Psoas muscle (tissue), 7 donors: ENCODE measurements at regions not wholly inside any gene's neighbourhood (a gene's known extent, or its start where the extent isn't known, plus 50 kb on each side); places are given as distances from the start of the nearest gene placed in this dataset.

ENCODE experiments used
- ATAC-seq, 4 donors: fragments of 200-7000 bp; cut with Tn5 transposase; one replicate each; pipeline ENCODE4 v1.9.1; 2020; ENCODE audit warnings: moderate library complexity in 3 of 4, mild to moderate bottlenecking in 2 of 4
- DNase-seq, 2 donors: peaks; one replicate each; pipeline ENCODE4 v3.0.0-alpha.2; 2020
- H3K27ac ChIP-seq: fragments of 200-600 bp; one replicate; pipeline ENCODE4 v1.8.0; 2022
- H3K27me3 ChIP-seq, 3 donors: fragments of 200-600 bp in 1 of 3; one replicate each; pipeline versions ENCODE4 v1.6.1 to v1.8.0; 2013 to 2022; ENCODE audit warnings: low read length in 2 of 3, mild to moderate bottlenecking in 2 of 3, moderate library complexity in 1 of 3; ENCODE audit not compliant: insufficient read depth in 3 of 3
- H3K36me3 ChIP-seq, 2 donors: fragments of 200-600 bp in 1 of 2; one replicate each; pipeline versions ENCODE4 v1.6.1 to v1.8.0; 2013 to 2022; ENCODE audit warnings: low read depth in 1 of 2, mild to moderate bottlenecking in 1 of 2, moderate library complexity in 1 of 2; ENCODE audit not compliant: insufficient read depth in 1 of 2
- H3K4me1 ChIP-seq: fragments of 200-600 bp; one replicate; pipeline ENCODE4 v1.8.0; 2022
- H3K4me3 ChIP-seq: fragments of 200-600 bp; one replicate; pipeline ENCODE4 v1.8.0; 2022; ENCODE audit warnings: mild to moderate bottlenecking
- H3K9me3 ChIP-seq: fragments of 200-600 bp; one replicate; pipeline ENCODE4 v1.8.0; 2022
- WGBS, 3 donors: extraction: QIAGEN DNeasy Blood & Tissue Kit; methylation state at CpG; one replicate each; pipeline versions ENCODE4 v1.1.6 to v1.1.7; 2013; 5-methylcytosine and 5-hydroxymethylcytosine counted together
- intact Hi-C, 2 donors: fragments of 100-400 bp; cut with DNase I; formaldehyde crosslinking; loops; one replicate each; pipeline versions ENCODE4 v1.11.0 to v1.14.2; 2022
- TF ChIP-seq, protein P1 (sequence below): fragments of 200-600 bp; IDR thresholded peaks from one replicate; pipeline ENCODE4 v1.8.0; 2022; ENCODE audit warnings: antibody characterized with exemption
- donor health status: healthy with polysubstance abuse.
- donor health status: DM: no; HTN: no; CAD: no; lungs with moderate emphysema.
- donor health status: Bipolar disorder and iron deficiency.
- donor health status: healthy.
- donor health status: DM: yes; HTN: yes; CAD: no.
- donor health status: DM: no; HTN: no; CAD: no.
- donor health status: DM: yes; HTN: yes; CAD: no.

DNA sequence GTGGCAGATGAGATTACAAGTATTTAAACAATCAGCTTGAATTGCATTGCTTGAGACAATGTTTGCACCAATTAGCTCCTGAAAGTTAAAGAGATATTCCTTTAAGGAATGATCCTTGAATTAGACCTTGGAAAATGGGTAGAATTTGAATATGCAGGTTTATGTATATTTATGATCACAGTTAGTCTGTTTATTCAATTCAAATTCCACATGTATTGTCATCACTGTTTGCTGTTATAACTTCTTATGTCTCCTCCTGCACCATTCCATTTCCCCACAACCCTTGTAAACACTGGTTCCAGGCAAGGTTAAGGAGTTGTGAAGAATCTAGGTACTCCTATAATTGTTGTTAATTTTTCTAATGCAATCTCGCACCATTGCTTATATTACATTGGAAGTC, 518.2 kb upstream of the PBX1 start:
- no peak overlapping the region for H3K4me3 ChIP-seq
- WGBS, 3 donors: 88 to 93% (median 89%) methylated on average over 1 of the region's 1 CpG
- H3K4me1 ChIP-seq: no peaks in the 10 kb centered on the region
- H3K27me3 ChIP-seq: no peaks in the 10 kb centered on the region
- no peak overlapping the region for H3K27ac ChIP-seq
- DNase-seq (no peak), ATAC-seq (no peak)
- no peaks in the 10 kb centered on the region for H3K36me3 ChIP-seq
- intact Hi-C loops: no loop called here
- TF ChIP-seq, protein P1, sequence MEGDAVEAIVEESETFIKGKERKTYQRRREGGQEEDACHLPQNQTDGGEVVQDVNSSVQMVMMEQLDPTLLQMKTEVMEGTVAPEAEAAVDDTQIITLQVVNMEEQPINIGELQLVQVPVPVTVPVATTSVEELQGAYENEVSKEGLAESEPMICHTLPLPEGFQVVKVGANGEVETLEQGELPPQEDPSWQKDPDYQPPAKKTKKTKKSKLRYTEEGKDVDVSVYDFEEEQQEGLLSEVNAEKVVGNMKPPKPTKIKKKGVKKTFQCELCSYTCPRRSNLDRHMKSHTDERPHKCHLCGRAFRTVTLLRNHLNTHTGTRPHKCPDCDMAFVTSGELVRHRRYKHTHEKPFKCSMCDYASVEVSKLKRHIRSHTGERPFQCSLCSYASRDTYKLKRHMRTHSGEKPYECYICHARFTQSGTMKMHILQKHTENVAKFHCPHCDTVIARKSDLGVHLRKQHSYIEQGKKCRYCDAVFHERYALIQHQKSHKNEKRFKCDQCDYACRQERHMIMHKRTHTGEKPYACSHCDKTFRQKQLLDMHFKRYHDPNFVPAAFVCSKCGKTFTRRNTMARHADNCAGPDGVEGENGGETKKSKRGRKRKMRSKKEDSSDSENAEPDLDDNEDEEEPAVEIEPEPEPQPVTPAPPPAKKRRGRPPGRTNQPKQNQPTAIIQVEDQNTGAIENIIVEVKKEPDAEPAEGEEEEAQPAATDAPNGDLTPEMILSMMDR: no peak
- H3K9me3 ChIP-seq: no peaks in the 10 kb centered on the region

GRCh38 chr1:164051782-164052181, 507.2 kb upstream of the PBX1 start:
- Histone ChIP-seq H3K9me3 (no peaks in the 10 kb centered on the region), H3K4me3 (no peak overlapping the region), H3K4me1 (no peaks in the 10 kb centered on the region), H3K27ac (no peak overlapping the region), H3K36me3 (no peaks in the 10 kb centered on the region), H3K27me3 (peaks cover 0 to 2% (median 0%) of the 10 kb centered on the region in 3 donors)
- WGBS, 3 donors: 7 to 14% (median 10%) methylated on average over 1 of the region's 1 CpG
- TF ChIP-seq, protein P1: no peak
- intact Hi-C loops: no loop called here
- DNase-seq (no peak), ATAC-seq (no peak)

DNA sequence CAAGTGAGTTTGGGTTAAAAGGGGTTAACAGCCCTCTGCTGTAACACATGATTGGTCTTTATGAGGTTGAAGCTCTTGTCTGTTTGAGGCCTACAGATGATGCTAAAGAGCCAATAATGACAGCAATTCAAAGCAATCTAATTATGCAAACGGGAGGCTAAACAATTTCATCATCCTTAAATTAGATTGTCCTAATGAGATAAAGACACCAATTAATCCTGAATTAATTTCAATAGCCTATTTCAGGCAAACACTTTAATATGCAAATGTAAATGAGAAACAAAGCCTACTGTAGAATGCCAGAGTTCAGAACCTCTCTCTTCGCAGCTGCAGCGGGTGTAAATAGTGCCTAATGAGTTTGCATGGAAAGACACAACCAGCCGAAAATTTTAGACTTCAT, 504.7 kb upstream of the PBX1 start:
- intact Hi-C loops: no loop called here
- Histone ChIP-seq H3K9me3 (no peaks in the 10 kb centered on the region), H3K4me1 (no peaks in the 10 kb centered on the region), H3K4me3 (no peak overlapping the region), H3K27ac (no peak overlapping the region), H3K36me3 (no peaks in the 10 kb centered on the region), H3K27me3 (peaks cover 0 to 2% (median 0%) of the 10 kb centered on the region in 3 donors)
- ATAC-seq (no peak), DNase-seq (no peak)
- TF ChIP-seq, protein P1: no peak
- 63 to 65% (median 64%) methylated on average over 4 of the region's 4 CpGs for WGBS, 3 donors

DNA sequence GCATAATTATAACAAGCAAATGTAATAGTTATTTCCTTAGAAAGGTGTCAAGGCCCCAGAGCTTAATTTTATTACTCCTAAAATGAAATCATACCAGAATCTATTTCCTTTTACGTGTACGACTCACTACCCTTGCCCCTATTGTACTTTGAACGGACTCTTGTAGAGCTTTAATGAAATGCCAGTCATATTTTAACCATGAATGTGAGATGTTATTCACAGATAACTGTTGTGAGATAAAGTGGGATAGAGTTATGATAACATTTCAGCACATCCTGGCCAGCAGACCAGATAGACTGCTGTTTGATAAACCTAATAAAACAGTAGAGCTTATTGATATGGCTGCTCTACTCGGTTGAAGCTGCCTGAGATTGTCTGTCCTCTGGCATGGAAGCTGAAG, 500.8 kb upstream of the PBX1 start:
- Histone ChIP-seq H3K27me3 (peaks cover 0 to 2% (median 0%) of the 10 kb centered on the region in 3 donors), H3K36me3 (no peaks in the 10 kb centered on the region), H3K4me3 (no peak overlapping the region), H3K4me1 (no peaks in the 10 kb centered on the region), H3K9me3 (no peaks in the 10 kb centered on the region), H3K27ac (no peak overlapping the region)
- ATAC-seq (no peak), DNase-seq (no peak)
- whole genome bisulfite sequencing, 3 donors: 57 to 69% (median 62%) methylated on average over 4 of the region's 4 CpGs
- TF ChIP-seq, protein P1: no peak
- intact Hi-C loops: no loop called here

DNA sequence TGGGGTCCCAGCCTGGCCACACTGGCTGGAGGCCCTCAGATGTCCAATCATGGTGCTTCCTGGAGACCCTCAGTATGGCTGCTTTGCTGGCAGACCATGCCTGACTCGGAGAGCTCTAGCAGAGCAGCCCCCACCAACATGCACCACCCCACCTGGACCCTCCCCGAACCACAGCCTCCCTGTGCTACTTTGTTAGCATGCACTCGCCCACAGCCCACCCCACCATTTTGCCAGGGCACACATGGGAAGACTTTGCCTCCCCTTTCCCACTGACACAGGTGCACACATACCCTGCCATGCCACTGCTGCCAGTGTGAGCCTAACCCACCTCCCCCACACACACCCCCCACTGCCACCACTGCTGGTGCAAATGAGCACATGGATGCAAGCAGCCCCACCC, 497.5 kb upstream of the PBX1 start:
- intact Hi-C loops: loop anchor here in 1 of 2 donors (2.0 kb wide), 1 partner anchor 13 kb away; no protein-coding TSS in a partner anchor
- 52 to 87% (median 77%) methylated on average over 2 to 3 of the region's 3 CpGs for WGBS, 3 donors
- no peak overlapping the region for H3K27ac ChIP-seq
- H3K4me1 ChIP-seq: no peaks in the 10 kb centered on the region
- no peak for DNase-seq
- no peak for ATAC-seq
- H3K4me3 ChIP-seq: no peak overlapping the region
- TF ChIP-seq, protein P1: no peak
- H3K36me3 ChIP-seq: no peaks in the 10 kb centered on the region
- H3K27me3 ChIP-seq: no peaks in the 10 kb centered on the region
- H3K9me3 ChIP-seq: no peaks in the 10 kb centered on the region
